ENCODE measurements at regions not wholly inside any gene's neighbourhood (a gene's known extent, or its start where the extent isn't known, plus 50 kb on each side); places are given as distances from the start of the nearest gene placed in this dataset.

DNA sequence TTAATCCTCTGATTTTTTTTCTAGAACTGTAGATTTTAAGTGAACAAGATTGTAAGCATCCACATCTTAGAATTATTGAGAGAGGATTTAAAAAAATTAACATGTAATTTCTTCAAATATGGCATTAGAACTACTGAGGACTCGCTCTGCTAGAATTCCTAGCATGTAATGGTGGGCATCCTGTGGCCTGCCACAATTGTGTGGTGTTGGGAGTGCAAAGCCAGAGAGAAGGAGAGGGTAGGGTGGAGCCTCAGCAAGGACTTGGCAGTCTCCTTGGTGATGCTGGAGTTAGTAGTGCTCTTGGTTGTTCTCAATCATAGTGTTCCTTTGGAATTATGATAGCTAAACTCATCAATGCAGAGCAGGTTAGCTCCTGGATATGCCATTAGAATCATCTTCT lies 443.9 kb upstream of the TBL1XR1 start:
- TF ChIP-seq CTCF (IDR thresholded peaks at IDR 0.05) (no peak), EZH2 (IDR thresholded peaks at IDR 0.05; ENCODE audit: borderline replicate concordance, insufficient read depth, low read depth, low read length, poor library complexity, severe bottlenecking) (no peak)
